ENCODE measurements at regions not wholly inside any gene's neighbourhood (a gene's known extent, or its start where the extent isn't known, plus 50 kb on each side); places are given as distances from the start of the nearest gene placed in this dataset.

- CTCF ChIA-PET, result interaction anchor here (1.4 kb wide), 1 partner anchor 612 kb away, joined by 3 read pairs; no protein-coding TSS in a partner anchor
- no peak for FAIRE-seq
Observed at GRCh38 chr2:195326537-195326936, 330.5 kb upstream of the SLC39A10 start.

More at GRCh38 chr2:195326537-195326936, 330.5 kb upstream of the SLC39A10 start:
- no peak for TF ChIP-seq CTCF (IDR thresholded peaks at IDR 0.05; ENCODE audit: extremely low read depth in 1 of 2, insufficient read depth in 1 of 2, low read depth in 1 of 2, low read length in 2 of 2)
- TF ChIP-seq FOS (IDR thresholded peaks at IDR 0.05; ENCODE audit: borderline replicate concordance, insufficient read depth, low read length), result no peak
- no peak for TF ChIP-seq GATA2 (IDR thresholded peaks at IDR 0.05; ENCODE audit: insufficient read depth, insufficient read length, low read depth, low read length)
- TF ChIP-seq MAX (IDR thresholded peaks at IDR 0.05; ENCODE audit: insufficient read depth, insufficient read length), result no peak
- no peak for TF ChIP-seq JUN (IDR thresholded peaks at IDR 0.05; ENCODE audit: borderline replicate concordance, insufficient read depth, insufficient read length, low read depth)
- DNase-seq (ENCODE audit: low read depth, low spot score), result no peak
- Histone ChIP-seq H4K20me1 (replicated peaks; ENCODE audit: control insufficient read depth, extremely low read depth, insufficient read depth, low read length) (no peaks in the 10 kb centered on the region), H3K27me3 (ENCODE audit: control insufficient read depth in 2 of 2, insufficient read depth in 2 of 2, low read length in 2 of 2) (no peaks in the 10 kb centered on the region), H3K36me3 (ENCODE audit: control insufficient read depth in 2 of 2, extremely low read depth in 1 of 2, insufficient read depth in 2 of 2, low read length in 2 of 2) (no peaks in the 10 kb centered on the region), H2AFZ (ENCODE audit: low read depth, low read length) (no peak overlapping the region), H3K4me2 (ENCODE audit: insufficient read depth, low read length) (no peak overlapping the region), H3K4me1 (ENCODE audit: control insufficient read depth, extremely low read depth, insufficient read depth, low read length) (no peaks in the 10 kb centered on the region), H3K79me2 (ENCODE audit: control insufficient read depth, insufficient read depth, low read length) (no peaks in the 10 kb centered on the region), H3K9ac (replicated peaks; ENCODE audit: extremely low read depth, insufficient read depth, low read length) (no peak overlapping the region), H3K27ac (ENCODE audit: insufficient read depth, low read depth, low read length) (no peak overlapping the region), H3K9me1 (replicated peaks; ENCODE audit: control insufficient read depth, extremely low read depth, insufficient read depth, low read length) (no peaks in the 10 kb centered on the region), H3K9me3 (replicated peaks; ENCODE audit: control insufficient read depth, insufficient read depth, low read length) (no peaks in the 10 kb centered on the region), H3K4me3 (replicated peaks in 1 of 3; ENCODE audit: insufficient read depth in 1 of 3, low read depth in 1 of 3, low read length in 3 of 3) (no peak overlapping the region)
- intact Hi-C loops (cut with micrococcal nuclease) (no loop called here), dilution Hi-C loops (cut with MboI; ENCODE audit: extremely low pct_ligation_motif_present, low sequenced_read_pairs) (no loop called here)
- BruUV-seq (replicated peaks), result no TSS peak
- POLR2A ChIA-PET, result no interaction called here

Measured in endothelial cell of umbilical vein (primary cell).